Kidney capillary endothelial cell (primary cell): ENCODE measurements at regions not wholly inside any gene's neighbourhood (a gene's known extent, or its start where the extent isn't known, plus 50 kb on each side); places are given as distances from the start of the nearest gene placed in this dataset.
"Not testable (repeated sequence)": the region's sequence is repeated elsewhere in the genome, so short reads cannot be mapped to it uniquely, and the experiment has no call there.

ENCODE experiments used
- DNase-seq: peaks from one replicate; pipeline ENCODE4 v3.0.0-alpha.2; 2018; ENCODE audit warnings: low spot score

- not testable (repeated sequence) for DNase-seq
Observed at GRCh38 chr4:49575250-49575649, 589.2 kb downstream of the CWH43 start.

GRCh38 chr4:49578371-49578770, 592.3 kb downstream of the CWH43 start:
- not testable (repeated sequence) for DNase-seq

GRCh38 chr4:49578899-49579298, 592.8 kb downstream of the CWH43 start:
- not testable (repeated sequence) for DNase-seq

- not testable (repeated sequence) for DNase-seq
Observed at GRCh38 chr4:49580166-49580565, 594.1 kb downstream of the CWH43 start.

GRCh38 chr4:49588401-49588800, 602.3 kb downstream of the CWH43 start:
- not testable (repeated sequence) for DNase-seq

- not testable (repeated sequence) for DNase-seq
Observed at GRCh38 chr4:49618436-49618835, 632.4 kb downstream of the CWH43 start.

- not testable (repeated sequence) for DNase-seq
Observed at GRCh38 chr4:49626478-49626877, 640.4 kb downstream of the CWH43 start.
